Gastroesophageal sphincter (tissue), 3 donors: ENCODE measurements at regions not wholly inside any gene's neighbourhood (a gene's known extent, or its start where the extent isn't known, plus 50 kb on each side); places are given as distances from the start of the nearest gene placed in this dataset.

Experiments used
- CTCF ChIP-seq, 4 experiments: fragments of 200-600 bp in 2 of 4; fragments of 450-650 bp in 2 of 4; sonication (generic) in 1 of 4; IDR thresholded peaks; one replicate each; pipeline ENCODE4 v1.5.1; 2017 to 2019; ENCODE audit warnings: antibody characterized with exemption in 4 of 4, mild to moderate bottlenecking in 2 of 4, moderate library complexity in 2 of 4
- POLR2AphosphoS5 ChIP-seq: sonication (generic); formaldehyde crosslinking; IDR thresholded peaks from one replicate; pipeline ENCODE4 v1.6.1; 2017; ENCODE audit warnings: antibody characterized with exemption

- no peak for TF ChIP-seq CTCF (IDR thresholded peaks at IDR 0.05)
- no peak for TF ChIP-seq POLR2AphosphoS5
Observed at GRCh38 chr12:102329883-102330282, 132.2 kb upstream of the PMCH start.
